ENCODE measurements at regions not wholly inside any gene's neighbourhood (a gene's known extent, or its start where the extent isn't known, plus 50 kb on each side); places are given as distances from the start of the nearest gene placed in this dataset.

- intact Hi-C loops (cut with DNase I) = no loop called here
- WGBS = 49% methylated on average over 4 of the region's 4 CpGs
These were observed 477.7 kb downstream of the TNS3 start for GRCh38 chr7:47104206-47104549.

DNA sequence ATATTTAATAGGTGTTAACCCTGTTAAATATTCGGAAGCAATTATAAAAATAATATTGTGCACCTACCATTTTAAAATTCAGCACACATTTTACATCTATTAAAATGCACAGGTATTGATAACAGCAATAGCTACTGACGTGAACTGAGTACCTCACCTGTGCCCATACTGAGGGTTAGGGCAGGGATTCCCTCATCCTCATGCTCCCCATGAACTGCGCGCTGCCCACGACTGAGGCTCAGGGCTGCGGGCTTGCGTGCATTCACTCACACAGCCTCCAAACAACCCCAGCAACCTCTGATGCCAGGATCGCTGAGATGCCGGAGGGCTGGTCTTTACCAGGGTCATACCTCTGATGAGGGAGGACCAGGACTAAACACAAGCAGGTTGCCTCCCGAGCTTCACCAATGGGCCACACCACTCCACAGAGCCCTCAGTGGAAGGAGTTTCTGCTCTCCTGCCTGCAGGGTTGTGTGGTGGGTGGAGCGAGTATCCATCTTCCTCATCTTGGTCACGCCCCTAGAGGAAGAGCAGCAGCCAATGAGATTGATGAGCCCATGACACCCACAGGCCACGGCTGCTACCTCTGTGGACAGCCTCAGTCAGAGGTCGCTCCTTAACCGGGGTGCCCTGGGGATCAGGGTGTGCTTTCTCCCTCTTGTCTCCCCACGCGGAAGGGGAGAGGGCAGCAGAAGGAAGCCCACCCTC is 478.3 kb downstream of the TNS3 start:
- Histone ChIP-seq H3K9me3 (no peaks in the 10 kb centered on the region), H3K4me3 (no peak overlapping the region), H3K4me1 (replicated peaks) (no peaks in the 10 kb centered on the region), H3K36me3 (no peaks in the 10 kb centered on the region), H3K27me3 (replicated peaks; ENCODE audit: insufficient read depth) (no peaks in the 10 kb centered on the region), H3K27ac (no peak overlapping the region)
- WGBS = 92% methylated on average over 17 of the region's 17 CpGs
- intact Hi-C loops (cut with DNase I) = no loop called here
- TF ChIP-seq, protein P1, sequence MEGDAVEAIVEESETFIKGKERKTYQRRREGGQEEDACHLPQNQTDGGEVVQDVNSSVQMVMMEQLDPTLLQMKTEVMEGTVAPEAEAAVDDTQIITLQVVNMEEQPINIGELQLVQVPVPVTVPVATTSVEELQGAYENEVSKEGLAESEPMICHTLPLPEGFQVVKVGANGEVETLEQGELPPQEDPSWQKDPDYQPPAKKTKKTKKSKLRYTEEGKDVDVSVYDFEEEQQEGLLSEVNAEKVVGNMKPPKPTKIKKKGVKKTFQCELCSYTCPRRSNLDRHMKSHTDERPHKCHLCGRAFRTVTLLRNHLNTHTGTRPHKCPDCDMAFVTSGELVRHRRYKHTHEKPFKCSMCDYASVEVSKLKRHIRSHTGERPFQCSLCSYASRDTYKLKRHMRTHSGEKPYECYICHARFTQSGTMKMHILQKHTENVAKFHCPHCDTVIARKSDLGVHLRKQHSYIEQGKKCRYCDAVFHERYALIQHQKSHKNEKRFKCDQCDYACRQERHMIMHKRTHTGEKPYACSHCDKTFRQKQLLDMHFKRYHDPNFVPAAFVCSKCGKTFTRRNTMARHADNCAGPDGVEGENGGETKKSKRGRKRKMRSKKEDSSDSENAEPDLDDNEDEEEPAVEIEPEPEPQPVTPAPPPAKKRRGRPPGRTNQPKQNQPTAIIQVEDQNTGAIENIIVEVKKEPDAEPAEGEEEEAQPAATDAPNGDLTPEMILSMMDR (IDR thresholded peaks at IDR 0.05) = no peak
- TF ChIP-seq POLR2A (IDR thresholded peaks at IDR 0.05) = no peak
- DNase-seq (ENCODE audit: low spot score) = no peak

More at GRCh38 chr7:47104206-47104549, 477.7 kb downstream of the TNS3 start:
- Histone ChIP-seq H3K4me3 (no peak overlapping the region), H3K27ac (no peak overlapping the region), H3K27me3 (replicated peaks; ENCODE audit: insufficient read depth) (no peaks in the 10 kb centered on the region), H3K36me3 (no peaks in the 10 kb centered on the region), H3K4me1 (replicated peaks) (no peaks in the 10 kb centered on the region), H3K9me3 (no peaks in the 10 kb centered on the region)
- no peak for DNase-seq (ENCODE audit: low spot score)
- no peak for TF ChIP-seq POLR2AphosphoS5 (IDR thresholded peaks at IDR 0.05)
- TF ChIP-seq, protein P1 (IDR thresholded peaks at IDR 0.05) = no peak
- no peak for TF ChIP-seq POLR2A (IDR thresholded peaks at IDR 0.05)

DNA sequence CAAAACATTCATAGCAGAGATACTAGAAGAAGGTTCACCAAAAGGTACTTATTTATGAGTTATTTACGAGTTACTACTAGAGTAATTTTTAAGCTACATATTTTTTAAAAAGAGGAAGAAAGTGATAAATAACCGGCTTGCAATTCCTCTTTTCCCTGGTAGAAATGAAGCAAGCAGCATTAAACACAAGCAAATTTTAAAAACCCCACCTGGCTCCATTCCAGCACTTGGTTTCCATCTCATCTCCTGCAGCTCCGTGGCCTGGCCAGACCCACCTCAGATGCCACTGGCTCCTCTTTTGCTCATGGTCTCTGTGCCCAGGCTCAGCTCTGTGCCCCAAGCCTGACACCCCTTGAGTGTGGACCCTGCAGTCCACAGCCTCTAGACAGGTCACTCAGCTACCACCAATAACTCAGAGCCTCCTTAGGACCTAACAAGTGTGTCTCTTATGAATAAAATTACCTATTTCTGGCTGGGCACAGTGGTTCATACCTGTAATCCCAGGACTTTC is 479.5 kb downstream of the TNS3 start:
- Histone ChIP-seq H3K4me3 (no peak overlapping the region), H3K4me1 (replicated peaks) (no peaks in the 10 kb centered on the region), H3K36me3 (no peaks in the 10 kb centered on the region), H3K27ac (no peak overlapping the region), H3K9me3 (no peaks in the 10 kb centered on the region), H3K27me3 (replicated peaks; ENCODE audit: insufficient read depth) (no peaks in the 10 kb centered on the region)
- TF ChIP-seq, protein P1 (IDR thresholded peaks at IDR 0.05) = no peak
- no peak for TF ChIP-seq POLR2AphosphoS5 (IDR thresholded peaks at IDR 0.05)
- no peak for TF ChIP-seq POLR2A (IDR thresholded peaks at IDR 0.05)
- WGBS = 73% methylated on average over 3 of the region's 3 CpGs
- intact Hi-C loops (cut with DNase I) = no loop called here
- DNase-seq (ENCODE audit: low spot score) = no peak

GRCh38 chr7:47100817-47101435 is 481.0 kb downstream of the TNS3 start:
- no peaks in the 10 kb centered on the region for H3K4me1 ChIP-seq (replicated peaks)
- no peaks in the 10 kb centered on the region for H3K27me3 ChIP-seq (replicated peaks; ENCODE audit: insufficient read depth)
- TF ChIP-seq POLR2AphosphoS5 (IDR thresholded peaks at IDR 0.05) = no peak
- no peak for TF ChIP-seq POLR2A (IDR thresholded peaks at IDR 0.05)
- TF ChIP-seq, protein P1 (IDR thresholded peaks at IDR 0.05) = peak in 1 of 4 experiments; percentile 24
- H3K36me3 ChIP-seq = no peaks in the 10 kb centered on the region
- 57% methylated on average over 5 of the region's 5 CpGs for WGBS
- no peak overlapping the region for H3K27ac ChIP-seq
- intact Hi-C loops (cut with DNase I) = no loop called here
- H3K4me3 ChIP-seq = no peak overlapping the region
- no peak for DNase-seq (ENCODE audit: low spot score)
- H3K9me3 ChIP-seq = no peaks in the 10 kb centered on the region
